Activated B cell treated with CpG ODN at 0.5 μM for 24 hours (primary cell): ENCODE measurements at regions not wholly inside any gene's neighbourhood (a gene's known extent, or its start where the extent isn't known, plus 50 kb on each side); places are given as distances from the start of the nearest gene placed in this dataset.

Experiments used
- ATAC-seq: fragments of 200-7000 bp; cut with Tn5 transposase; one replicate; pipeline ENCODE4 v1.10.0; 2021; ENCODE audit warnings: low read depth, mild to moderate bottlenecking, moderate library complexity
- CTCF ChIA-PET: fragments of 350-600 bp; sonication (Branson Sonifier 250); formaldehyde crosslinking; loops from one replicate; lab custom pipeline; 2021; ENCODE audit warnings: antibody characterized with exemption; lab: Charles Lee
- POLR2A ChIA-PET: fragments of 350-600 bp; sonication (Branson Sonifier 250); formaldehyde crosslinking; loops from one replicate; lab custom pipeline; 2021; ENCODE audit warnings: antibody characterized with exemption; lab: Charles Lee
- DNase-seq: peaks from one replicate; pipeline ENCODE4 v3.0.0; 2022
- H3K27ac Mint-ChIP-seq: one replicate; pipeline ENCODE4 v1.8.0; 2020; ENCODE audit warnings: mixed read lengths
- H3K27me3 Mint-ChIP-seq: one replicate; pipeline ENCODE4 v1.8.0; 2021; ENCODE audit warnings: mixed read lengths
- H3K36me3 Mint-ChIP-seq: one replicate; pipeline ENCODE4 v1.8.0; 2021; ENCODE audit warnings: low read depth, mixed read lengths
- H3K4me1 Mint-ChIP-seq: one replicate; pipeline ENCODE4 v1.8.0; 2021; ENCODE audit warnings: mixed read lengths
- H3K4me3 Mint-ChIP-seq: one replicate; pipeline ENCODE4 v1.8.0; 2020; ENCODE audit warnings: mild to moderate bottlenecking, mixed read lengths
- H3K9me3 Mint-ChIP-seq: one replicate; pipeline ENCODE4 v1.8.0; 2020; ENCODE audit warnings: mixed read lengths
- intact Hi-C: fragments of 100-400 bp; cut with micrococcal nuclease; formaldehyde crosslinking; loops from one replicate; pipeline ENCODE4 v1.15.1; 2024
- TF ChIP-seq, protein P1 (sequence below): fragments of 200-600 bp; IDR thresholded peaks from one replicate; pipeline ENCODE4 v1.8.0; 2022; ENCODE audit warnings: antibody characterized with exemption, mild to moderate bottlenecking

DNA sequence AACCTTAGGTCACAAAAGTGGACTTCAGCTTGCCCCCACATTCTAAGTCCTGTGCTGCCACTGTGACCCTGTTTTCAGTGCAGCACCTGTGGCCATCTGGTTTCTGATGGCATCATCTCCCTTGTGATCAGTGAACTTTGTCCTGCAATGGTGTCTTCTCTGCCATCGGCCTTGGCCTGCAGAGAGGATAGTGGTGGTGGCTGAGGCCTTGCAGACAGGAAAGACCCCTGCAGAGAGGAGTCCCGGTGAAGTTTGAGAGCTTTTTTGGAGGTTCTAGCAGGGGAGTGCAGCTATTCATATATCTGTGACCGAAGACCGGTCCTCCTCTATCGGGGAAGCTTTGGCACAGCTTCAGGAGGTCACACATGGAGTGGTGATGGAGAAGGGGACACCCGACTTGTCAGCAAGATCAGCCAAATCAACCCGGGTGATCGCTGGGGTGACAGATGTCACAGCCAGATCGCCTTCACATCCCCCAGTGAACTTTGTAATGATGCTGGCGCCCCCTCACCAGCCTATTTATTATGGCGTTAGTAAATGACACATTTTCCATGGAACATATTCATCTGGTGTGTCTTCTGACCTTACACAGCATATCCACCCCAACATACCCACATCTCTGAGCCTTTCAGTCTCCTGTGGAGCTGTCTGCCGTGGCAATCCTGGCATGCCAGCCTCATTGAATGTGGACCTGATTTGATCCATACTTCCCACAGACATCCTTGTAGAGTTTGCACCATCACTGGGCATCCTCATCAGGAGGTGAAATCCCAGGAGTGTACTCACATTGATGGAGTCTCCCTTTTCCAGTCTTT, 136.1 kb downstream of the PAPOLA start:
- no peaks in the 10 kb centered on the region for H3K36me3 Mint-ChIP-seq

DNA sequence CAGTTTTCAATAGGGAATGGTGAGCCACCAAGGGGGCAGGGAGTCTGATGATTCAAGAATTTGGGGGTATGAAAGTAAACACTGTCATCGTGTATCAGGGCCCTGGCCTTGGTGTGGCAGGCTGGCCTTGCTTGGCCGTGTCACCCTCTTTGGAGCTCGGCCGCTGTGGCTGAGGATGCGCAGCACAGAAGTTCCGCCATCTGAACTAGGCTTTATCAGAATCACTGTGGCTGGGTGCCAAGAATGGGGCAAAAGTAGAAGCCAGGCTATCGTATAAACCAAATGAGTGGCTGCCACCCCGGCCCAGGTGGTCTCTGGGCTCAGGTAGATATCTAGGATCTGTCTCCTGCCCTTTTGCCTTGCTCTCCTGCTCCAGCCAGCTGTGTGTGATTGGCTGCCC, 137.4 kb downstream of the PAPOLA start:
- Mint-ChIP-seq H3K4me1 (no peaks in the 10 kb centered on the region), H3K27me3 (peaks cover 1% of the 10 kb centered on the region), H3K36me3 (no peaks in the 10 kb centered on the region), H3K27ac (no peak overlapping the region), H3K9me3 (no peaks in the 10 kb centered on the region), H3K4me3 (no peak overlapping the region)
- DNase-seq: no peak
- TF ChIP-seq, protein P1, sequence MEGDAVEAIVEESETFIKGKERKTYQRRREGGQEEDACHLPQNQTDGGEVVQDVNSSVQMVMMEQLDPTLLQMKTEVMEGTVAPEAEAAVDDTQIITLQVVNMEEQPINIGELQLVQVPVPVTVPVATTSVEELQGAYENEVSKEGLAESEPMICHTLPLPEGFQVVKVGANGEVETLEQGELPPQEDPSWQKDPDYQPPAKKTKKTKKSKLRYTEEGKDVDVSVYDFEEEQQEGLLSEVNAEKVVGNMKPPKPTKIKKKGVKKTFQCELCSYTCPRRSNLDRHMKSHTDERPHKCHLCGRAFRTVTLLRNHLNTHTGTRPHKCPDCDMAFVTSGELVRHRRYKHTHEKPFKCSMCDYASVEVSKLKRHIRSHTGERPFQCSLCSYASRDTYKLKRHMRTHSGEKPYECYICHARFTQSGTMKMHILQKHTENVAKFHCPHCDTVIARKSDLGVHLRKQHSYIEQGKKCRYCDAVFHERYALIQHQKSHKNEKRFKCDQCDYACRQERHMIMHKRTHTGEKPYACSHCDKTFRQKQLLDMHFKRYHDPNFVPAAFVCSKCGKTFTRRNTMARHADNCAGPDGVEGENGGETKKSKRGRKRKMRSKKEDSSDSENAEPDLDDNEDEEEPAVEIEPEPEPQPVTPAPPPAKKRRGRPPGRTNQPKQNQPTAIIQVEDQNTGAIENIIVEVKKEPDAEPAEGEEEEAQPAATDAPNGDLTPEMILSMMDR: no peak
- POLR2A ChIA-PET: no interaction called here
- intact Hi-C loops: no loop called here
- no peak for ATAC-seq
- CTCF ChIA-PET: no interaction called here

More for the DNA sequence above, 136.1 kb downstream of the PAPOLA start:
- ATAC-seq (no peak), DNase-seq (no peak)
- ChIA-PET POLR2A (no interaction called here), CTCF (no interaction called here)
- Mint-ChIP-seq H3K9me3 (no peaks in the 10 kb centered on the region), H3K4me1 (no peaks in the 10 kb centered on the region), H3K27ac (no peak overlapping the region), H3K4me3 (no peak overlapping the region), H3K27me3 (peaks cover 1% of the 10 kb centered on the region)
- TF ChIP-seq, protein P1: no peak
- intact Hi-C loops: no loop called here

DNA sequence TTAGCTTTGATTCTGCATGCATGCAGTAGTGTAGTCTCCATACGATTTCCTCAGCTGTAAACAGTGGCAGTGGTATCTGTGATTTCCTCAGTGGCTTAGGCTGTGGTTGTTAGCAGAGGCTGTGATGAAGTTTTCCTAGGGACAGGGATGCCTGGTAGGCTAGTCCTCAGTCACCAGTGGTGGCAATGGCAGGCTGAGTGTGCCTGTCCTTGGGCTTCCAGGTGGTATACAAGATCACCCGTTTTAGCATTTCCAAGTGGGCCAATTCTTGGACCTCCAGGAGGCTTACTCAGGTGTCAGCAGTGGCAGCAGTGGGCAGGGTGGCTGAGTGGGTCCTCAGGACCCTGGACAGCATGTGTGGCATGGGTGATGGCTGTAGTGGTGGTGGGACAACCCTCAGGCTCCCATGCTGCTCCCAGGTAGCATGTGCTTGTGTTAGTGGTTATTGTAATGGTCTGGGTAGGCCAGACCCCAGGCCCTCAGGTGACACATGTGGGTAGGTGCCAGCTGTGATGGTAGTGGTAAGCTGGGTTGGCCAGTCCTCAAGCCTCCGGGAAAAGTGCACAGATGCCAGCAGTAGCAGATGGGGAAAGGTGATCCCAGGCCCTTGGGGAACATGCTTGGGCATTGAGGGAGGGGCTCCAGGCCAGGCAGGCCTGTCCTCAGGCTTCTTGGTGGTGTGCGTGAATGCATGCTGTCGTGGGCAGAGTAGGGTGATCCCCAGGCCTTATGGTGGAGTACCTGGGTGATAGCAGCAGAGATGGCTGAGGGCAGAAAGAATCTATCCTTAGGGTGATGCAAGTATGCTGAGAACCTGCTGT, 146.5 kb downstream of the PAPOLA start:
- POLR2A ChIA-PET: no interaction called here
- TF ChIP-seq, protein P1: no peak
- intact Hi-C loops: no loop called here
- Mint-ChIP-seq H3K36me3 (no peaks in the 10 kb centered on the region), H3K4me3 (no peak overlapping the region), H3K4me1 (no peaks in the 10 kb centered on the region), H3K9me3 (peaks cover 18% of the 10 kb centered on the region), H3K27me3 (peaks cover 12% of the 10 kb centered on the region), H3K27ac (no peak overlapping the region)
- ATAC-seq: no peak
- CTCF ChIA-PET: no interaction called here
- DNase-seq: no peak

DNA sequence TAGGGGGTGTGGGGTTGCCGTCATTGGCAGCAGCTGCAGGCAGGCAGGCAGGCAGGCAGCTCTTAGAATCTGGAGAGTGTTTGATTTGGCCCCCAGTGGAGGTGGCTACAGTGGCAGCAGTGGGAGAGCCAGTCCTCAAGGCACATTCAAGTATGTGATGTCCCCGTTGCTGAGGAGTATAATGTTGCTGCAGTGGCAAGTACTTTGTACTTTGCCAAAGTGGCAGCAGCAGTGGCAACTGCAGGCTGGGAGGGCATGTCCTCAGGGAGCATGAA, 147.1 kb downstream of the PAPOLA start:
- Mint-ChIP-seq H3K27ac (no peak overlapping the region), H3K4me3 (no peak overlapping the region), H3K4me1 (no peaks in the 10 kb centered on the region), H3K9me3 (peaks cover 18% of the 10 kb centered on the region), H3K27me3 (peaks cover 12% of the 10 kb centered on the region), H3K36me3 (no peaks in the 10 kb centered on the region)
- POLR2A ChIA-PET: no interaction called here
- CTCF ChIA-PET: no interaction called here
- TF ChIP-seq, protein P1: no peak
- DNase-seq (no peak), ATAC-seq (no peak)
- intact Hi-C loops: no loop called here

DNA sequence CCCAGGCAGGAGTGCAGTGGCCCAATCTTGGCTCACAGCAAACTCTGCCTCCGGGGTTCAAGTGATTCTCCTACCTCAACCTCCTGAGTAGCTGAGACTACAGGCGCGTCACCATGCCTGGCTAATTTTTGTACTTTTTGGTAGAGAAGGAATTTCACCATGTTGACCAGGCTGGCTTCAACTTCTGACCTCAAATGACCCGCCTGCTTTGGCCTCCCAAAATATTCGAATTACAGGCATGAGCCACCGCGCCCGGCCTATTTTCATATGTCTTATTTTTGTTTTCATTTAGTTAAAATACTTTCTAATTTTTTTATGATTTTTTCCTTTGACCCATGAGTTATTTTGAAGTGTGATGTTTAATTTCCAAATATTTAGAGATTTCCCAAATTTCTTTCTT, 143.6 kb upstream of the VRK1 start:
- ChIA-PET CTCF (no interaction called here), POLR2A (no interaction called here)
- Mint-ChIP-seq H3K27me3 (peaks cover 6% of the 10 kb centered on the region), H3K36me3 (no peaks in the 10 kb centered on the region), H3K4me1 (no peaks in the 10 kb centered on the region), H3K27ac (no peak overlapping the region), H3K9me3 (peaks cover 15% of the 10 kb centered on the region), H3K4me3 (no peak overlapping the region)
- DNase-seq (no peak), ATAC-seq (no peak)
- TF ChIP-seq, protein P1: no peak
- intact Hi-C loops: no loop called here
